GM18502 (cell line): ENCODE measurements at regions not wholly inside any gene's neighbourhood (a gene's known extent, or its start where the extent isn't known, plus 50 kb on each side); places are given as distances from the start of the nearest gene placed in this dataset.
"Not testable (repeated sequence)": the region's sequence is repeated elsewhere in the genome, so short reads cannot be mapped to it uniquely, and the experiment has no call there.

Source experiments
- ATAC-seq: cut with Tn5 transposase; IDR thresholded peaks from one replicate; pipeline ENCODE4 v1.9.1; 2021; ENCODE audit warnings: mild to moderate bottlenecking; ENCODE audit not compliant: unreplicated experiment, poor library complexity

DNA sequence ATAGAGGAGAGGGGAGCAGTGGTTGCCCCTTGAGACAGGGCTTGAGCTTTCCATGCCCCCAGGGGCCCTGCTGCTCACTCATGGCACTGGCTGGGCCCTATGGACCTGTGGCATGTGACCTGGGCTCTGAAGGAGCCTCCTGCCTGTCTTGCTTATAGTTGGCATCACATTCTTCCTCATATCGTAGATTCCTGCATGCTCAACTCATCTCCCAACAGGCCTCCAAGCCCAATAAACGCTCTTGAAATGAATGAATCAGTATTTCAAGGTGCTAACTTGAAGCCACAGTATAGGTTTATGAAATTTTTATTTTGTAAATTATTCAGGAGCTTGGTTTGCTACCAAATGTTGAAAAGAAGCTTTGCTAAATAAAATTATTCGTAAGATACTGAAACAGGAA, 93.3 kb upstream of the SLC7A14 start:
- no peak for ATAC-seq

DNA sequence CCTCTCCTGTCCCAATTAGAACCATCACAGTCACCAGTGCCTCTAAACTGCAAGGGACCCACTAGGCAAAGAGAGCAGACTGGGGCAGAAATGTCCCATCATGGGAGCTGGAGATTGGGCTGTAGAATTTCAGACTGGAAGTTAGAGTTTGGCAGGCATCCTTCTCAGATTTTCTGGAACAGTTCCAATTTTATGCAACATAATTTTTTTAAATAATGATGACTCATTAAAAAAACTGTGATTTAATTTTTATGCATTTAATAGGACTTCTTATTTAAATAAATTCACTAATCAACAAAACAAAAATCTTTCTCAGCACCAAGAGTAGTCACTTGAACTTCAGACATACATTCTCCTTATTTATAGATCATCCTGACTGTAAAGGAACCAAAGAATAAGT, 84.6 kb upstream of the SLC7A14 start:
- no peak for ATAC-seq

DNA sequence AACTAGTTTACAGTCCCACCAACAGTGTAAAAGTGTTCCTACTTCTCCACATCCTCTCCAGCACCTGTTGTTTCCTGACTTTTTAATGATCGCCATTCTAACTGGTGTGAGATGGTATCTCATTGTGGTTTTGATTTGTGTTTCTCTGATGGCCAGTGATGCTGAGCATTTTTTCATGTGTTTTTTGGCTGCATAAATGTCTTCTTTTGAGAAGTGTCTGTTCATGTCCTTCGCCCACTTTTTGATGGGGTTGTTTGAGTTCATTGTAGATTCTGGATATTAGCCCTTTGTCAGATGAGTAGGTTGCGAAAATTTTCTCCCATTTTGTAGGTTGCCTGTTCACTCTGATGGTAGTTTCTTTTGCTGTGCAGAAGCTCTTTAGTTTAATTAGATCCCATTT, 77.1 kb upstream of the SLC7A14 start:
- not testable (repeated sequence) for ATAC-seq

DNA sequence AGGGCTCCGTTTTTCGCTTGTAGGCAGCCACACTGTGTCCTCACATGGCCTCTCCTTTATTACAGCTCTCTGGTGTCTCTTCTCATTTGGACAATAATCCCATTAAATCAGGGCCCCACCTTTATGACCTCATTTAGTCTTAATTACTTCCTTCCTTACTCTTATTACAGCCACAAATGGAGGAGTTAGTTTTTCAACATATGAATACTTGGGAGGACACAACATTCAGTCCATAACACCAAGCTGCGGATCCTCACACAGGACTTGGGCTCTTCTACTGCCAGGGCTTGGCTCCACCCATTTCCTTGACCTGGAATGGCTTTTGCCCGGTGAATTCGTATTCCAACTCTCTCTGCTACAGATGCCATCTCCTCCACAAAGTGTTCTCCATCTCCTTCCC, 74.3 kb upstream of the SLC7A14 start:
- ATAC-seq: no peak

DNA sequence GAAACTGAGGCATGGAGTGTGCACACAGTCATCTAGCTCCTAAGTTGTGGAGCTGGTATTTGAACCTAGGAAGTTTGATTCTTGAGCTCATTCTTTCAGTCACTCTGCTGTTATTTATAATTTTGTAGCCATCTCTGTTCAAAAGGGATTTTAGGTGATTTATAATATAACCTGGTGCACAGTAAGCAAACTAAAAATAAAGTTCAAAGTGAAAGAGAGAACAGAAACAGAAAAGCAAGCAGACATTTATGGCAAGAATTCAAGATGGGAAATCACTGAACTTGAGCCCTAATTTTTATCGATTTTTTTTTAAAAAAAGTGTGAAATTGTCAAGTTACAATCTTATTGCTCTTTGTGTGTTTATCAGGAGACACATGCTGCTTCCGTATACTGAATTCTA, 71.4 kb upstream of the SLC7A14 start:
- ATAC-seq: no peak

DNA sequence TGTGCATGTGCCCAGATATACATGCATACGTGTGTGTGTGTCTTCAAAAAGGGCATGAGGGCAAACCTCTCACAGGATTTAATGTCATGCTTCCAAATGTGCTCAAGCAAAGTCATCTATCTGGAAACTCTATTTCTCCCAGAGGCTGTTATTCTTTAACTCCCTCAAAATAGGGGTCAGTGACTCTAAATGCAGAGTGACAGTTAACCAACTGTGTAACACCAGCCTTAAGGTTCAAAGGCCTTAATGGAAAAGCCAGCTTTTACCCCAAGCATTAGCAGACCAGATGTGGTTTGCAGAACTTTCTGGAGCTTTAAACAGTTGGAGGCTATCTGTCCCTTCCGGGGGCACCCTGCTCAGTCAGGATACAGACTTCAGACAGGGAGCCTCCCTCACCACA, 70.4 kb upstream of the SLC7A14 start:
- ATAC-seq: no peak

DNA sequence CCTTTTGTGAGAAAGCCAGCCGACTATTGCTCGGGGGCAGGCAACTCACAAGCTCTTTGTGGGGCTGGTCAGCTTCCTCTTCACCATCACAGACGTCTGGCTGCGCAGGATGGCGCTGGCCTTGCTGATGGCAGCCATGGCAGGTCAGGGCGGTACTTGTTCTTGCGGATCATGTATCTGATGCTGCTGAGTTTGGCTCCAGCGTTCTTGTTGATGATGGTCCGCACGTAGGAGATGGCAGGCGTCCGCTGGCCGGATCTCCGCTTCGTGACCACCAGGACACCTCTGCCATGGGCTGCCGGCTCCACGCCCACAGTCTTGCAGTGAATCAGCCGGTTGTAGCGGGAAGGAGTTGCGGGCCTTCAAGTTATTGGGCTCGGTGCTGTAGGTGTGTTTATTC, 67.9 kb upstream of the SLC7A14 start:
- ATAC-seq: no peak

DNA sequence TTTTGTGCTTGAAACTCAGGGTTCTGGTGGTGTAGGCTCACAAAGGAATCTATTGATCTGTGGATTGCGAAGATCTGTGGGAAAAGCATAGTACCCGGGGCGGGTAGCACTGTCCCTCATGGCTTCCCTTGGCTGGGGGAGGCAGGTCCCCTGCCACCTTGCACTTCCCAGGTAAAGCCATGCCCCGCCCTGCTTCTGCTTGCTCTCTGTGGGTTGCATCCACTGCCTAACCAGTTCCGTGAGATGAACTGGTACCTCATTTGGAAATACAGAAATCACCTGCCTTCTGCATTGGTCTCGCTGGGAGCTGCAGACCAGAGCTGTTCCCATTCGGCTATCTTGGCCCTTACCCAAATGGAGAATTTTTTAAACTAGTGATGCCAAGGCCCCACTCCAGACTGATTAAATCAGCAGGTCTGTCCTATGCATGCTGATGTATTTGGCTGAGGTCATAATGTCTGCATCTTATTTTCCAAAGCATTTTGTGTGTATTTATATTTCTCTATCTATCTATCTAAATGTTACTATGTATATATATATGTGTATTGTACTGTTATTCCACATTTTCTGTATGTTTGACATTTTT, 65.5 kb upstream of the SLC7A14 start:
- ATAC-seq: no peak

DNA sequence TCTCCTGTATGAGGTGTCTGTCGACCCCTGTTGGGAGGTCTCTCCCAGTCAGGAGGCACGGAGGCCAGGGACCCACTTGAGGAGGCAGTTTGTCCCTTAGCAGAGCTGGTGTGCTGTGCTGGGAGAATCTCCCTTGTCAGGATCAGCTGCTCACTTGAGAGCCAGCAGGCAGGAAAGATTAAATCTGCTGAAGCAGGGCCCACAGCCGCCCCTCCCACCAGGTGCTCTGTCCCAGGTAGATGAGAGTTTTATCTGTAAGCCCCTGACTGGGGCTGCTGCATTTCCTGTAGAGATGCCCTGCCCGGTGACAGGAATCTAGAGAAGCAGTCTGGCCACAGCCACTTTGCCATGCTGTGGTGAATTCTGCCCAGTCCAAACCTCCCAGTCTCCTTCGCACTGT, 64.7 kb upstream of the SLC7A14 start:
- ATAC-seq: not testable (repeated sequence)

DNA sequence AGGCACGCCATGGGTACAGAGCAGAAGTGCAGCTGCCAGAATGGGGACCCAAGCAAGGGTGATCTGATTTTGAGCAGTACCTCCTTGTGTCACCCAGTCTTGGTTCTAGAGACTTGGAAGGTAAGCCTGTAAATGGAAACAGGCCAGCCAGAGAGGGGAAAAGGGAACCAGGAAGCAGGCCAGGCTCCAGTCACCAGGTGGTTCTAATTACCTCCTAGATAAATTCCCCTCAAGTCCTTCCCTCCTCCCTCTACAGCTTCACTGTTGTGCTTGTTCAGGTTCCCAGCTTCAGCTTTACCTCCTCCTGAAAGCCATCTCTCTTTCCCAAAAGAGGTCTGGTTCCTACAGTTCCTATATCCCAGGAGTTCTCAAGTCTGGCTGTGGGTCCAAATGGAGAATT, 58.8 kb upstream of the SLC7A14 start:
- no peak for ATAC-seq

DNA sequence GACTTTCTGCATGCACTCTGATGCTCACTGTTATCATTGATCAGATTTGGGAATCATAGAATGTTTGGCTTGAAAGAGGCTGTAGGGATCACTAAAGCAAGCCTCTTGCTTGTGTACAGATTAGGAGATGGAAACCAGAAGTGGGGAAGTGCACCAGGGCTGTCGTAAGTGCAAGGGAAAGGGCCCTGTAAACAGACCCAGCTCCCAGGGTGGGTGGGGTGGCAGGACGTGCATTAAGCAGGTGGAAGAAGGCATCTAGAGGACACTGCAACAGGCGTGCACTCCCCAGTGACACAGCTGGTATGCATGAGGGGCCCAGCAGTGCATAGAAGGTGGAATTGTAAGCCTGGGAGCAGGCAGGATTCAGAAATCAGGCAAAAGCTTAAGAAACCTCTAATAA, 58.0 kb upstream of the SLC7A14 start:
- no peak for ATAC-seq

DNA sequence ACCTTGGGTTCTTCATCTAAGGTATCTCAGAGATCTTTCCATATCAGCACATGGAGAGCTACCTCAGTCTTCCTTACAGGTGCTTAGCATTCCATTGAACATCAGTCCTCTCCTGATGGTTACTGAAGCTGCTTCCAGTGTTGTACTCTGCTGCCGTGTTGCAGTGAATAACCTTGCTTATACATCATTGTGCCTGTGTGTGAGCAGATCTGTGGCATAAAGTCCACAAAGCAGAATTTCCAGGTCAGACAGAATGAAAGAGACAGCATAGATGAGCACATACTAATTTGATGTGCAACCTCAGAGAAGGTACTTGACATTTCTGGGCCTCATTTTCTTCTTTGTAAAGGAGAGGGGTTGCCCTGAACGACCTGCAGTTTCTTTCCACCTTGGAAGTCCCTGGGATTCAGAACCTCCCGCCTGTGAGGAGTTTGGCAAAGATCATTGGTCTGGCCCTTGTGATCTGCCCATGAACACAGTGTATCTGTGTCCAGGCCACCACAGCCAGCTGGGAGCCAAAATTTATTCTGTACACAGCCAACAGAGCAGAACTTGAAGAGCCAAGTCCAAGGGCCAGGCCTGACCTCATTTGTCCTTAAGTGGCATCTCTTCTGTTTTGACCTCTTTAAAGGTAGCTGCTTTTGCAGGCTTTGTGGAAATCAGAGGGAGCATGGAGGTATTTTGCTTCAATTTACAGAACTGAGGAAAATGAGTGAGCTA, 57.2 kb upstream of the SLC7A14 start:
- ATAC-seq: no peak

DNA sequence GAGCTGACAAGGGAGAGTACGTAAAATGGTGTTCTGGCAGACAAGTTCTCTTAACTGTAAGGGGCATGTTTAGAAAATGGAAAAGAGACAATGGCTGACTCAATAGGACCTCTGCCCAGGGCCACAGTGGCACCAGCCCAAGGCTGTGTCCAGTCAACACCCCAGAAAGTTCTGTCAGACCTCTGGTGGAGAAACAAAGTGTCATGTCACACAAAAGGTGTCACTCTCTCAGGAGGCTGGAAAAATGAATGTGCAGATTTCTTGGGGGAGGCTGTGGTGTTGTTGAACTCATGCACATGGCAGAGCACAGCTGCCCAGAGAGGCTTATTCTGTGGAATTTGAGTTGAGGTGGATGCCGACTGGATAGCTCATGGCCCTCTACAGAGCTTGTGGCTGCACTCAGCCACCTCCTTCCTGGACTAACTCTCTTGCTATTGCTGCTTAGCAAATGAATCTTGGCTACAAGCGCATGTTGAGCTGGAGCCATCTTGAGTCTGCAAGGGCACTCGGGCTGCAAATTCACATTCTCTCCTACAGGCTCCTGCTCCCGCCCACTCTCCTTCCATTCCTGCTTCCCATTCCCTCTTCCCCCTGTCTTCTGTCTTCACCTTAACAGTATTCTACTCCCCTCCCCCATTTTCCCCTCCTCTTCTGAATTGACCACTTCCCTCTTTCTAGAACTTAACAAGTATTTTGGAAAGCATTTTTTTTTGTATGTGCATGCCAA, 55.8 kb upstream of the SLC7A14 start:
- ATAC-seq: no peak

DNA sequence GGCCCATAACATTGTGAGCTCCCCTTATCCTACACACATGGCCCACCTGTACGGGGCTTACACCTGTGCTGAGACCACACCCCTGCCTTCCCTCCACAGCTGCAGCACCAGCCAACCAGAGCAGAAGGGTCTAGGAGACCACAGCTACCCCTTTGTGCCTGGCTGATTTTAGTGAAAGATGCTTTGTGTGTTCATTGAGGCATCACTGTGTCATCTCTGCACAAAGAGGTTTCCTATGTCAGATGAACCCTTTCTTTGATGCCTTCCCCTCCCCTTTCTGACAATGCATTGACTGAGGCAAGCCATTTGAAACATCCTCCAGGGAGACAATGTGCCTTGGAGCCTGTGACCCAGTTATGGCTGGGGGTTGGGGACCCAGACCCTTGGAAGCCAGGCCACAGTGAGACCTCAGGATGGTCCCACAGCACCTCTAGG, 54.9 kb upstream of the SLC7A14 start:
- no peak for ATAC-seq

DNA sequence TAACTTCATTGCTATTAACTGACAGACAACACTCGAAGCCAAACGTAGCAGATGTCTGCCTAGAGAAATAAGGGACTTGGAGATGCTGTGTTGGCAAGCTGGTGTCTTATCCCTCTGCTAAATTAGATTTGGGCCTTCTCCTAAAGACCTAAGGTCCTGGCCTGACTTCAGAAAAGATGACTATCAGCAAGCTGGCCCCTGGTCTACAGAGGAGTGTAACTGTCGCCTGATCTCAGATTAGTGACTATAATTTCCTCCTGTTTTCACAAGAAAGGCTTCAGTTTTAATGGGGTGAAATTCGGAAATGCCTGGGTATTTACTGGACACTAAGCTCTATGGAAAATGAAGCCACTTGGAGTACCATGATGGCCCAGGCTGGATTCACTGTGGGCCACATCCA, 53.1 kb upstream of the SLC7A14 start:
- no peak for ATAC-seq

DNA sequence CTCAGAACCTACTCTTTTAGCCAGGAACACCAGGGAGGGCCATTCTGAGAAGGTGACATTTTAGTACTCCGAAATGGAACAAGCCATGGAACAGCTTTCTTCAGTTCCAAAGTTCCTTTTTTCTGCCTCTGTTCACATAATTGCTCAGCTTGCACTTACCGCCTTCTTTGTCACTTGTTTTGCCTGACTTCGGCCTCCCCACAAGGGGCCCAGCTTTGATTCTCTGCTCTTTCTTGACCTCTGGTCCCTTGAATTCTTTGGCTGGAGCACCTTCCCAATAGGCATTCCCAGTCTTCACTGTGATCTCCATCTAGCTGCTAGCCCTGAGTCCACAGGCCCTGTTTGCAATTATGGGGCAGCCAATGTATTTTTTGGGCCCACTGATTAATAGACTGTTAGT, 51.4 kb upstream of the SLC7A14 start:
- ATAC-seq: no peak

DNA sequence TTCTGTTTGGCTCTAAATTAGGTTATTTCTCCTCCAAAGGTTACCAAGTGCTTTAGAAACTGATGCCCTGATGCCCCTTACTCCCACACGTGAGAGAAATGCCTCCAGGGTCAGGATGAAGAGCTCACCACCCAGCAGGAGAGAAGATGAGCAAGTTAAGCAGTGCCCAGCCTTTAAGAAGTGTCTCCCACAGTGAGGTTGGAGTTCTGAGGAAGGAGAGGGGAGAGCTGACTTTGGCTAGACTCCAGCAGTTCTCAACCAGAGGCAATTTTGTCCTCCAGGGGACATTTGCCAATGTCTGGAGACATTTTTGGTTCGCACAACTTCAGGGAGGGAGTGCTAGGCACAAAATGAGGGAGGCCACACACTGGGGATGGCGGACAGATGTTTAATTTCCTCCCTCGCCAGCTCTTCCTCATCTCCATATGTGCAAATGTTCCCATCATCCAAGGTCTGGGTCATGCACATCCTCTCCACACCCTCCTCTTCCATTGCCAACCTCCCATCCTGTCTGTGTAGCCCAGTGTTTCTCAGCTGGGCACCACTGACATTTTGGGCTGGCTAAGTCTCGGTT, 50.6 kb upstream of the SLC7A14 start:
- ATAC-seq: no peak
